HG02870 (cell line): ENCODE measurements at regions not wholly inside any gene's neighbourhood (a gene's known extent, or its start where the extent isn't known, plus 50 kb on each side); places are given as distances from the start of the nearest gene placed in this dataset.

ENCODE experiments used
- ATAC-seq: cut with Tn5 transposase; IDR thresholded peaks from one replicate; pipeline ENCODE4 v1.9.1; 2021; ENCODE audit warnings: mild to moderate bottlenecking, moderate library complexity; ENCODE audit not compliant: unreplicated experiment

- ATAC-seq, result no peak
Observed at GRCh38 chr2:59653164-59653563, 900.3 kb downstream of the BCL11A start.

DNA sequence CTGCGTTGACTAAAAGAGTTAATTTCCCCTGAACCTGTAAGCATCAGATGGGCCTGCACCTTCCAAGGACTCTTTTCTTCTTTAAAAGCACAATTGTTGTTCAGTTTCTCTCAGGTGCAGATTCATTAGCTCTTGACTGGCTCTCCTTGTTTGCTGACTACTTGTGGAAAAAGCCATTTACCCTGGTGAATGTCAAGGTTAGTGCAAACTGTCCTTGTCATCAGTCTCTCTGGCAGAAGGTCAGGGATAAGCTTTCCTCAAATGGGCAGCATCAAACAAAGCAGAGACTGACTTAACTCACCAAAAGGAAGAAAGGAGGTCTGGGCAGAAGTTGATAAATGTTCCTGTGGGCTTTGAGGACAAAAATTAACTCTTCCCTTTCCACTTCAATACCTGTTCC, 922.7 kb downstream of the BCL11A start:
- no peak for ATAC-seq

DNA sequence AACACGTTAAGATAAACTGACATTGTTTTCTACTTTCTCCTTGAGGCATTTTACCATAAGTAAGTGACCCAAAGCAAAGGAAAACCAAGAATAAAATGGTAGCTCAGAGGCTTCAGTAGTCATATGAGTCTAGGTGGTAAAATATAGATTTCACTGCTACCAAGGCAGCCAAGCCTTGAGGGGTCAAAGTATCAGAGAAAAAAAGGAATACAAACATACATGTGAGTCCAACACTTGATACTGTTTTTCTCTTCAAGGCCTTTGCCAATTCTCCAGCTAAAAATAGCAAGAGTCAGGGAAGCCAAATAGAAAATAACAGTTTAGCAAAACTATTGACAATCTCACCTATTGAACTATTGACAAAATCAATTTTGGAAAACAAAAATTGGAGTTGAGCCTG, 925.9 kb downstream of the BCL11A start:
- no peak for ATAC-seq

- no peak for ATAC-seq
Observed at GRCh38 chr2:59622599-59623308, 930.7 kb downstream of the BCL11A start.

GRCh38 chr2:59604123-59604522, 949.3 kb downstream of the BCL11A start:
- no peak for ATAC-seq

DNA sequence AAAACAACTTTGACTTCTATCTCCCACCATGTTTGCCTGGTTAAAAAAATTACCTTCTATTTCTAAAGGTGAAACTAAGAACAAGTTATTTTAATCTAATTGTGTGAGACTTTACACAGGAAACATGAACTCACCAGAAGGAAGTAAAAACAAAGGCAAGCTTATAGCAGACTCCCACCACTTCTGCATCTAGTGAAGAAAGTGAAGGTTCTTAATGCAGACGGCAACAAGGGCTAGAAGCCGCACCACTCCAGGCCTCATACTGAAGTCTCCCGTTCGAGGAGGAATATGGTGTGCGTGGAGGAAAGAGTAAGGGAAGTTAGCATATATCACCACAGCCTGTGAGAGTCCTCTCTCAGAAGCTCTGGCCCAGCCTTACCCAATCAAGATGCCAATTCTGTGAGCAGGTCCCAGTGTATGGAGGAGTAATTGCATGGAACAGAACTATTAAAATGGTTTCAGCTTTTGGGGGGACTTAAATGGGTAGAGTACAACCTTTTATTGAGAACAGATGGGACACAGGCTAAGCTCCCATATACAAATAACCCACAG, 958.7 kb downstream of the BCL11A start:
- ATAC-seq, result peak; percentile 73

- ATAC-seq, result no peak
Observed at GRCh38 chr2:59590798-59591197, 962.7 kb downstream of the BCL11A start.

- no peak for ATAC-seq
Observed at GRCh38 chr2:59589881-59590280, 963.6 kb downstream of the BCL11A start.

GRCh38 chr2:59588286-59588685, 965.2 kb downstream of the BCL11A start:
- ATAC-seq, result no peak

DNA sequence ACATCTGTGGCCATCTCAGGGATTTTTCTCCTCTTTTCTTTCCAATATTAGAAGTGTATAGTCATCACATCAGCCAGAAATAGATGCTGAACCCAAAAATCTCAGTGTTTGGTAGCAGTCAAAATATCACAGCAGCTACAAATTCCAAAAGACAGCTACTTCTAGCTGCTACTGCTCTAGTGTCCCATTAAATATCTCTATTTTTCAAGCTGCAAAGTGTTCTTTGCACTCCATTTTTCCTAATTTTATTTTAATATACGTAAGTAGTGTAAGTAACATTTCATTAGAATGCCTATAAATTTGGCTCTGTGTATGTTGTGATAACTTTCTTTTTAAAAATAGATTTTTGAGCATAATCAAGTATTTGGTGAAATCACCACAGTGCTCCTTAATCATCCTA, 967.3 kb downstream of the BCL11A start:
- no peak for ATAC-seq

DNA sequence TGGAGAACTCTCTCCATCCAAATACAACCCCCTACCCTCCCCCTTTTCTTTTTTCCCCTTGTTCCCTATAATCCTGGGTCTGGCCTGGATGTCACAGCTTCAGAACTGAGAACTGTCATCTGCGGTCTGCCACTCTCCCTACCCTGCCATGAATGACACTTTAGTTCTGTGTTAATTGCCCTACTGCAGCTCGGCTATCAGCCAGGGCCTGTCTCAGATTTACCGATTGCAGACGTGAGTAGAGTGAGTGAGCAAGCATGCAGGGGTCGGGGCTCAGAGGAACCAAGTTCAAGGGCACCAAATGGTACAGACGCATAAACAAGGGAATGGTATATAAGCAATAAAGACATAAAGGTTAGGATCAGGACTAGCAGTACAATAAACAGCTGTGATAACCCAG, 967.8 kb downstream of the BCL11A start:
- no peak for ATAC-seq

DNA sequence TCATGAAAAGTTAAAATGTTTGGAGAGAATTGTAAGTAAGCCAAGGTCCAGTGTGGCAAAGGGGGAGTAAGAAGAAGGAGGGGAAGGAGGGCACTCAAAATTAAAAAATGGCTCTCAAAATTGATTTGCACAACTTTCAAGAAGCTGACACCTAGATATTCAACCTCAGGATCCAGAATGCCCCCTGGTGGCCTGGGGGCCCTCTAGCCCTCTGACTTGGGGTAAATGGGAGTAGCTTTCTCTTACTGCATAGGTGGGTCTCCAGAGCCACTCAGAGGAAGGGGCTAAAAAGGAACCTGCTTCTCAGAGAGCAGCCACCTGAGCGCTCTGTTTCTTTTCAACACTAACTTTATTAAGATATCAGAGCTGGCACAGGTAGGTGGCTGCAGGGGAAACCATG, 968.5 kb downstream of the BCL11A start:
- ATAC-seq, result no peak

DNA sequence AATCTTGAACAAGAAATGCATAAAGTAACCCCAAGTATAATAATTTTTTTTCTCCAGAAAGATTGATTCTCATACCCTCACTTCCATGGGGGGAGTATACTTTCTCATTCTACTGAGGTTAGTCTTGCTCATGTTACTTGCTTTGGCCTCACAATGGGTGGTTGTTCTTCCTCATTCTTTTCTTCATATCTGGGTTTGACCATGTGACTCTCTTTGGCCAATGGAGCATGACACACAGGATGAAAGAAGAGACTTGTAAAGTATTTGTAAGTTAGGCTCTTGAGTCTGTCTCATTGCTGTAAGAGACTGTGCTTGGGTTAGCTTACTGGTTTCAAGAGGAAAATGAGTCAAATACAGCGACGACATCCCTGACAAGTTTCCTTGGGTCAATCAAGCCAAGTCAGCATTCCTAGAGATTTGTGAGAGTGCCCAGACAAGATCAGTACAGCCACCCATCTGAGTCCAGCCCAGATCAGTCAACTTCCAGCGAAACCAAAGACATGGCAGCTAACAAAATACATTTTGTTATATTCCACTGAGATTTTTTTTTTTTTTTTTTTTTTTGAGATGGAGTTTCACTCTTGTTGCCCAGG, 970.2 kb downstream of the BCL11A start:
- no peak for ATAC-seq

DNA sequence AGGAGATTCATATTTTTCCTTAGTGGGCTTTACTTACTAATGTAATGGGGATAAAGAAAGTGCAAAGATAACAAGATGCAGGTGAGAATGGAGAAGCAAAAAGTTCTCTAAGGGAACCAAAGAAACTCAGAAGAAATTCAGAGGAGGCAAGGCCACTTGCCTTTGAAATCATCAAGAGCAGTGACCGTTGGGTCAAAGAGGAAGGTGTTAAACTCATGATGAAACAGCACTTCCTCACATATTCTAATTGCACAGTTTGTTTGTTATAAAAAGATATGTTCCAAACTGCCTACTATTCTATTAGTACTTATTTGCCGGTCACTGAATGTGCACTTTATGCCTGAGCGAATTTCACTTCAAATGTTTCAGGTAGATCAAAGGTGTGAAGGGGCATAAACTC, 975.1 kb downstream of the BCL11A start:
- ATAC-seq, result no peak

GRCh38 chr2:59575191-59575590, 978.3 kb downstream of the BCL11A start:
- ATAC-seq, result no peak

DNA sequence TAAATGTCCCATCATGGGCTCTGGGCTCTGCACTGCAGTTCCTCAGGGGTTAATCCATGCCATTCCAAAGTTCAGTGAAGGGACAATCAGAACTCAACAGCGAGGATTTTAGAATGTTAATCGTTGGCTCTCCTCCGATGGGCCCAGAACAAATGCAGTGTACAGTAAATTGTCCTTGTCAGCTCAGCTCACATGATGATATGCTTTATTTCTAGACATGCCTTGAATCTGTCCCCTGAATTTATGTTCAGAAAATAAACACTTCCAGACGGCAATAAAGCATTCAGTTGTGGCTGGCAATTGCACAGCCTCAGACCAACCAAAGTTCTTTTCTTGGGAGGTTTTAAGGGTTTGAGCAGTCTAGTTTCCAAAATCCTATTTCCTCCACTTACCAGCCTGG, 981.2 kb downstream of the BCL11A start:
- ATAC-seq, result no peak

- no peak for ATAC-seq
Observed at GRCh38 chr2:59570818-59571217, 982.6 kb downstream of the BCL11A start.

- no peak for ATAC-seq
Observed at GRCh38 chr2:59569124-59569523, 984.3 kb downstream of the BCL11A start.

- ATAC-seq, result no peak
Observed at GRCh38 chr2:59568461-59568860, 985.0 kb downstream of the BCL11A start.

- ATAC-seq, result no peak
Observed at GRCh38 chr2:59567151-59567550, 986.3 kb downstream of the BCL11A start.

GRCh38 chr2:59566739-59567138, 986.7 kb downstream of the BCL11A start:
- no peak for ATAC-seq

GRCh38 chr2:59561281-59561680, 992.2 kb downstream of the BCL11A start:
- ATAC-seq, result no peak

- ATAC-seq, result no peak
Observed at GRCh38 chr2:59560769-59561168, 992.7 kb downstream of the BCL11A start.
